Uterus (tissue), 2 donors: ENCODE measurements at regions not wholly inside any gene's neighbourhood (a gene's known extent, or its start where the extent isn't known, plus 50 kb on each side); places are given as distances from the start of the nearest gene placed in this dataset.

Experiments
- POLR2A ChIP-seq, 2 donors: fragments of 450-650 bp; IDR thresholded peaks; one replicate each; pipeline ENCODE4 v1.6.1; 2016; ENCODE audit warnings: antibody characterized with exemption in 2 of 2, mild to moderate bottlenecking in 1 of 2, moderate library complexity in 1 of 2
- TF ChIP-seq, protein P1 (sequence below), 4 experiments: fragments of 200-600 bp in 2 of 4; fragments of 450-650 bp in 2 of 4; sonication (generic) in 2 of 4; IDR thresholded peaks; one replicate each; pipeline ENCODE4 v1.5.1; 2016 to 2019; ENCODE audit warnings: antibody characterized with exemption in 4 of 4, mild to moderate bottlenecking in 2 of 4, moderate library complexity in 1 of 4

DNA sequence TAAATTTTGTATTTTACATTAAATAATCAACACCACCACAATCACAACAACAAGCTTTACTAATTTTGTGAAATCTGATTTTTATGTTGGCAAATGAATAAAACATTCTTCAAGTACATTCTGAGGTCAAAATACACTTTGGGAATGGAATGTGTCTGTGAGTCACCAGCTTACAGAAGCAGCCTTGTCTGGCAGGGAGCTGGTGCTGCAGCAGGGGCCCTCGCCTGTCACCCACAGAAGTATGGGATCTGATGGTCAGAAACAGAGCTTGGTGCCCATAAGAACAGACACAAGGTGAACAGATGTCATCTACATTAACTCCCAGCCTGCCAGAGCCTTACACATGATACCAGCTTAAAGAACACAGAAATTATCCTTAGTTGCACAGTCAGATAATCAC is 496.9 kb downstream of the CCSER2 start:
- TF ChIP-seq, protein P1, sequence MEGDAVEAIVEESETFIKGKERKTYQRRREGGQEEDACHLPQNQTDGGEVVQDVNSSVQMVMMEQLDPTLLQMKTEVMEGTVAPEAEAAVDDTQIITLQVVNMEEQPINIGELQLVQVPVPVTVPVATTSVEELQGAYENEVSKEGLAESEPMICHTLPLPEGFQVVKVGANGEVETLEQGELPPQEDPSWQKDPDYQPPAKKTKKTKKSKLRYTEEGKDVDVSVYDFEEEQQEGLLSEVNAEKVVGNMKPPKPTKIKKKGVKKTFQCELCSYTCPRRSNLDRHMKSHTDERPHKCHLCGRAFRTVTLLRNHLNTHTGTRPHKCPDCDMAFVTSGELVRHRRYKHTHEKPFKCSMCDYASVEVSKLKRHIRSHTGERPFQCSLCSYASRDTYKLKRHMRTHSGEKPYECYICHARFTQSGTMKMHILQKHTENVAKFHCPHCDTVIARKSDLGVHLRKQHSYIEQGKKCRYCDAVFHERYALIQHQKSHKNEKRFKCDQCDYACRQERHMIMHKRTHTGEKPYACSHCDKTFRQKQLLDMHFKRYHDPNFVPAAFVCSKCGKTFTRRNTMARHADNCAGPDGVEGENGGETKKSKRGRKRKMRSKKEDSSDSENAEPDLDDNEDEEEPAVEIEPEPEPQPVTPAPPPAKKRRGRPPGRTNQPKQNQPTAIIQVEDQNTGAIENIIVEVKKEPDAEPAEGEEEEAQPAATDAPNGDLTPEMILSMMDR (IDR thresholded peaks at IDR 0.05): no peak
- TF ChIP-seq POLR2A (IDR thresholded peaks at IDR 0.05): no peak
